Stimulated activated CD4-positive, alpha-beta T cell treated with anti-CD3 and anti-CD28 coated beads, Interleukin-12 subunit alpha, Interleukin-12 subunit beta, amount 100 ng/mL, for 4 hours (primary cell): ENCODE measurements at regions not wholly inside any gene's neighbourhood (a gene's known extent, or its start where the extent isn't known, plus 50 kb on each side); places are given as distances from the start of the nearest gene placed in this dataset.

Experiments
- DNase-seq: peaks from one replicate; pipeline ENCODE4 v3.0.0-alpha.2; 2020

DNA sequence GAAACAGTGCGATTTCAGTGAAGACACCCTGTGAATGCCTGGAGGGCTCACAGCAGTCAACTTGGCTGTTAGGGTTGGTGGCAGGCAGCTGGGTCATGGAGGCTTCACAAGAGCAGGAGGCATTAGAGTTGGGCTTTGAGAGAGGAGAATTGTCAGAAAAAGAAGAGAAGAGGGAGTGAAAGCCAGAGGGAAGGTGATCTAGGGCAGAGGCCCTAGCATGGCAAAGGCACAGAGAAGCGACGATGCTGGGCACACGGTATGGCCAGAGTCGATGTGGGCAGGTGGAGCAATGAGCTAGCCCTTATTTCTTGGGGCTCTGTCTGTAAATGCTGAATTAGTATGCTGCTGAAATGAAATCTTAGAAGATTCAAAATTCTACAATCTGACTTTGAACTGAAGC is 52.6 kb upstream of the OLFM4 start:
- no peak for DNase-seq

DNA sequence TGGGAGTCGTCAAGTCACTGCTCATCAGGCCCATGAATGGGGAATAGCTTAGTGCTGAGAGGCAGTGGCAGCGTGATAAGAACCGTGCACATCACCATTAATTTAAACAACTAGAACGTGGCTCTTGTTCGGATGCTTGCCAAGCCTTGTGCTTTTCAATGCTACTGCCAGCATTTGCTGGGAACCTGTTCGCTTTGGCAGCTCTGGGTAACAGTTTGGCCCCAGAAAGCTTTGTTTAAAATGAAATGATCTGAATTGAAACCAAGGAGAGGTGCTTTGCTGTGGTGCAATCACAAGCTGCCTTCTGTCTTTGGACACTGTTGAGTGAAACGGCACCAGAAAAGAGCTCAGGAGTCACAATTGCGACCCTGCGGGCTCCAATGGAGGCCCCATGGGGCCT is 53.5 kb upstream of the OLFM4 start:
- no peak for DNase-seq

DNA sequence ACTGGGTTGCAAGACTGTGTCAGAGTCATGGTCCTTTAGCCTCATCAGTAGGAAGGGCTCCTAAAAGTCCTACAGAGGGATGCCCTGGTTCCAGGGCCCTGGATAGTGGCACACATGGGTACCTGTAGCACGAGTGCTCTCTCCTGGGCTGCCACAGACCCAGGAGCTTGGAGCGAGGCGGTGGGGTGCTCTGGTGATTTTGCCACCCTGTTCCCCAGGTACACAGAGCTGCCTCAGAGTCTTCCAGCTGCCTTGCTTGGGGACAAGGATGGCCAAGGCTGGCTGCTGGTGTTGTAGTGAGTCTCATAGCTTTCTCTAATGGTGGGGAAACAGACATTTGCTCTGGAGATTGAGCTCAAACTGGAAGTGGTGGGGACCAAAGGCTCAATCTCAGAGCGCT is 53.9 kb upstream of the OLFM4 start:
- DNase-seq = no peak

DNA sequence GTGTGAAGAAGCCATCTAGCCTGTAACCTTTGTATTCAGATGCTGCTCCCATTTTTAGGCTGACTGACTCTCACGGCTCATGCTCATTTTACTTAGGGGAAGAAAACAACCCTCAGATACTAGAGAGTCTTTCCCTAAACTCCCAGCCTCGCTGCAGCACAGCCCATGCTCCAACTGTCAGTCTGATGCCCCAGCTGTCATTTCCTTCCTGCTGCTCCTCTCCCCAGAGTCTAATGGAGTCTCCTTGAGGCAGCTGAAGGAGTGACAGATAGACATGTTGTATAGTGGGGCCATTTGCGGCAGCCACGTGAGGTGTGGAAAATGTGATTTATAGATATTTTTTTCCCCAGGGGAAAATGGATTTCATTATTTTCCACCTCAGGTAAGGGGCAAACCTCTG is 59.2 kb upstream of the OLFM4 start:
- DNase-seq = no peak

DNA sequence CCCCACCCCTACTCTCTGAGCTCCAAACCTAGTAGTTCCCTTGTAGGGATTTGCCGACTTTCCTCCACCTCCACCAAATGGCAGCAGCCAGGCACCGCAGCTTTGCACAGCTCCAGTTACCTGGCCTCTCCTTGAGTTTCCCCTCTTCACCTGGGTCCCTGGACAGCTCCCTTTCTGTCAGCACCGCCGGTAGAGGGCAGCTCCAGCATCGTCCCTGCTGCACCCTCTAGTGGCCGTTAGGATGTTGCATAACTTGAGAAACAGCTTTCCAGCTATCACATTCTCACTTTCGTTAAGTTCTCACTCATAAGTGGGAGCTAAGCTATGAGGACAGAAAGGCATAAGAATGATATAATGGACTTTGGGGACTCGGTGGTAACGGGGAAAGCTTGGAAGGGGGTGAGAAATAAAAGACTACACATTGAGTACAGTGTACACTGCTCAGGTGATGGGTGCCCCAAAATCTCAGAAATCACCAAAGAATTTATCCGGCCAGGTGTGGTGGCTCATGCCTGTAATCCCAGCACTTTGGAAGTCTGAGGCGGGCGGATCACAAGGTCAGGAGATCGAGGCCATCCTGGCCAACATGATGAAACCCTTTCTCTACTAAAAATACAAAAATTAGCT is 60.4 kb upstream of the OLFM4 start:
- peak; percentile 52 for DNase-seq

DNA sequence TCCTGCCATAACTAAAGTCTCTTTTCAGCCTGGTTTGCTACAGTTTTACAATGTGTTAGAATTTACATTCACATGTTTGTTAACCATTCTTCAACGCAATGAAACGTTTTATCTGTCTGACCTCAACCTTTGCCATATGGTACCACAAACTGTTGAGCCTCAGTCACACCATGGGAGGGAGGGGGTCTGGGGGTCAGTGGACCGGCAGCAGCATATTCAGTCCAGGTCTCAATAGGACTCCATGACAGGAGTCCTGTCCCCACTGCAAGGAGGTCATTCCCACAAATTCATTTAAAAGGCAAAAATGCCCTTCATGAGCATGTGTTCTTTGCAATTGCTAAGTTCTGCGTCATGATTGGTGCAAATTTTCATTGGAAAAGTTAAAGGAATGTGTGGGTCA is 66.6 kb upstream of the OLFM4 start:
- DNase-seq = no peak

DNA sequence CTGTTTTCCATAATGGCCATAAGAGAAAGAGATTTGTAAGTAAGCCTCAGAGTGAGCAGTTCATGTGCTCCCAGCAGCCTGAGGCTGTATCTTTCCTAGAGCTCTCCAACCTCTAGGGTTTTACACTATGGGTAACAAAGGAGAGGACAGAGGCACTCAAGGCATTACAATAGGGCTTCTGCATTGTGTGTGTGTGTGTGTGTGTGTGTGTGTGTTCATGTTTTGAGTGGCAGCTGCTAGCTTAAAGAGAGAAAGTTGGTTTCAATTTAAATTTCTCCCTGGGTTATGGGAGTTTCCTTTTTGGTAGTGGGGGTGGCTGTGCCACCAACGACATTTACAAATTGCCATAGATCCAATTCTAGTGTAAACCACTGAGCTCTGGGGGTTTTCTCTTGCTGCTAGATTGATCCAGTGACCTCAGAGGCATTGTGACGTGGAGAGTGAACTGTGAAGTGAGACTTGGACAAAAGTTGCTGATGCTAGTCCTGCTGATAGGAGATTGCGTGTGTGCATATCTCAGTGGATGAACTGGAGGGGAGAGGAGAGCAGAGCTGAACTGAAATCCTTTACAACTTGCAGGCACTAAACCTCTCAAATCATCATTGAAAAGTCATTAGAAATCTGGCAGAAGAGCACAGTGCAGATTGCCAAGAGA is 67.2 kb upstream of the OLFM4 start:
- DNase-seq = no peak

DNA sequence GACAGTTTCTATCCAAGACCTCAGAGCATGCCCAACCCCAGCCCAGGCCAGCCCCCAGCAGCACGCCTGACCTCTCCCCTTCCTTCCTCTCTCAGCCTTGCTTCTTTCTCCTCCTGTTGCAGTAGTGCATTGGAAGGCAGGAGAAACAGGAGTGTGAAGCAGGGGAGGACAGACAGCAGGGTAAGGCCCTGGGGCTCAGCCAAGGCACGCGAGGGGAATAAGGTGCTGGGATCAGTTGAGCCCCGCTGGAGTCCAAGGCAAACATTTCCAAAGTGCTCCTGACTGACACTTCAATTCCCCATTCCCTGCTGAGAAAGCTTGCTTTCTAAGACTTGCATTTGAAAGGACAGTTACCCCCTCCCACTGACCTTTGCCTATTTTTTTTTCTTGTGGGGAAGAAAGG is 73.1 kb upstream of the OLFM4 start:
- DNase-seq = no peak

DNA sequence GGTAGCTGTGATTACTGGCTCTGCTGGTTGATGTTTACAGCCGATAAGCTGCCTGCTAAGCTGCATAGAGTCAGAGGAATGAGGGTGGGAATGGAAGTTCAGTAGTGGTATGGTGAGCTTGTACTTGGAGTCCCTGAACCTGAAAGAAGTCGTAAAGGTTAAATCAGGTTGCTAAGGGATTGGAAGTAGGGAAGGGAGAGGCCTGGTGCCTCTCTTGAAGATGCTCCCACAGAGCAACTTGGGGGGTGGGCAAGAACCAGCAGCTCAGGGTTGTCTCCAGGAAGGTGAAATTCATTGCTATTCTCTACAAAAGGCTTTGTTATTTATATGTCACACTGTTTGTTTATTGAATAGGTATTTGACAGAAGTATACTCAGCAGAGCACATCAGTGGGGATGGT is 73.8 kb upstream of the OLFM4 start:
- DNase-seq = no peak

DNA sequence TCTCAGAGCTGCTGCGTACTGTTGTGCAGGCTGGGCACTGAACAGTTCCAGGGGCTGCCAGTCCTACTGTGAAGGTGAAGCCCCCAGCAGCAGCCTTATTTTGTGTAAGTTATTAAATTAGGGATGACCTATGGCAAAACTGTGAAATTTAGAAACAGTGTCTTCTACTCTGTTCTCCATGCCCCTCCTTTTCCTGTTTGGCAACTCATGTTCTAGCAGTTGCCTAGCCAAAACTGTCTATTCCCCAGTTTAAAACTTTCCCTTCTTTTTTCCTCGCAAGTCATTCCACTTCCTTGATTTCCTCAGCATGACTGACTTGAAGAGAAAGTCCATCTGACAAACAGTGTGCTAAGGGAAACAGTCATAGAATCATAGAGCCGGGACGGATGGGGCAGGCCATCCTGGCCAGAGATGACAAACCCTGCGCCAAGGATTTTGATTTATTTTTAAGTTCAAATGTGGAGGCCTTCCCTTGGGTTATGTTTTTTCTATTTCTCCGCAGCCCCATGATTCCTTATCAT is 78.1 kb upstream of the OLFM4 start:
- DNase-seq = no peak

DNA sequence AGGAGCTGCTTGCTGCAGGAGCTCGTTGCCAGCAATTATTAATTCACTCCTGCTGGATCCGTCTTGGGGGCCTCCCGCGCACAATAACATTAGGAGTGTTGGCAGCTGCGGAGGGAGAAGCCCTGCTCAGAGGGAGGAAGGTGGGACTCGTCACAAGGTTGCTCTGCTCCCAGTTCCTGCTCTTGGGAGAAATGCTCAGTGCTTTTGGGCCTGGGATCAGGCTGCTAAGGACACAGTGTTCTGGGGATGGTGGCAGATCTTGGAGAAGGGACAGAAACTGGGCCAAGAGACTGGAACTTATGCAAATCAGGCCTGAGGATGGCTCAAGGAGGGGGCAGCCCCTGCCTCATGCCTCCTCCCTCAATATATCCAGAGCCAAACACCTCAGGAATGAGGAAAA is 78.9 kb upstream of the OLFM4 start:
- DNase-seq = no peak

DNA sequence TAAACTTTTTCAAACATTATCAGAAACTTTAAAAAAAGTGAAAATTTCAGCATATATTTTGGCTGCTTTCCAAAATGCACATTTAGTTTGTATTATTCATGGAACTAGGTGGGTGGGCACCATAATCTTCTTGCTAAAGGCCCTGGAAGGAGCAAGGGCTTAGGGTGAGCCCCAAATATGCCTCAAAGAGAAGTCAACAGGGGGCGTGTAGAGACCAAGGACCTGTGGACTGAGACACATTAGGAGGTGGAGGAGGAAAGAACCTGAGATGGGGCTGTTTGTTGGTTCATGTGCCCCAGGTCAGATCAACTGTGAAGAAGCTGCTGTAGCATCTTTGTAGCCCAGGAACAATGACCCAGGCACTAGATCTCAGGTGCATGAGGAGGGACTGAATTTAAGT is 79.6 kb upstream of the OLFM4 start:
- no peak for DNase-seq

DNA sequence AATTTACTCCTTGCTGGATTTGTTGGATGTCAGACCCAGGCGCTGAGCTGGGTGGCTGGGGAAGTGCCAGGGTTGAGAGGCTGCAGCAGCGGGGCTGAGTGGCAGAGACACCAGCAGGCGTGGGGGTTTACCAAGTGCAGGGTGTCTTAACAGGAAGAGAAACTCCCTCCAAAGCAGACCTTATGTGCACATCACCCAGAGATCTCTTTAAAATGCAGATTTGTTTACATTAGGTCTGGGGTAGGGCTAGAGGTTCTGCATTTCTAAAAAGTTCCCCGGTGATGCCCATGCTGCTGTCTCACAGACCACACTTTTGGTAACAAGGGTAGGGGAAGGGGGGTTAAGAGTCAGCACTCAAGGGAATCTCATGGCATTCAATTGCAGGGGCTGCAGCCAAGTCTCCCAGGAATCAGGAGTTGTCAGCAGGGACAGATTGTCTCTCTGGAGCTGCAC is 80.7 kb upstream of the OLFM4 start:
- no peak for DNase-seq

DNA sequence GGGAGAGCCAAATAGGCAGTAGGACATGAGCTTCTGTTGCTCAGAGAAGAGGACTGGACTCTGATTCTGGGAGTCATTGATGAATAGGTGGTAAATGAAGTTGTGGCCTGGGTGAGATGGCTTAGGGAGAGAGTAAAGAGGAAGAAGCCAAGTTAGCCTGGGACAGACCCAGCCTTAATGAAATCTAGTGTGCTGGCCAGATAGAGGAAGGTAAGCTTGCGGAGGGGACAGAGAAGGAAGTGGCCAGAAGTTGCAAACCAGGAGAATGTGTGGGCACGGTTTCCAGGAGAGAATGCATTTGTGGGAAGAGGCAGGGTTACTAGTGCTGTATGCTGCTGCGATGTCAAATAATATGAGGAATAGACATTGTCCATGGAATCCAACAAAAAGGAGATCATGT is 83.3 kb upstream of the OLFM4 start:
- DNase-seq = no peak

DNA sequence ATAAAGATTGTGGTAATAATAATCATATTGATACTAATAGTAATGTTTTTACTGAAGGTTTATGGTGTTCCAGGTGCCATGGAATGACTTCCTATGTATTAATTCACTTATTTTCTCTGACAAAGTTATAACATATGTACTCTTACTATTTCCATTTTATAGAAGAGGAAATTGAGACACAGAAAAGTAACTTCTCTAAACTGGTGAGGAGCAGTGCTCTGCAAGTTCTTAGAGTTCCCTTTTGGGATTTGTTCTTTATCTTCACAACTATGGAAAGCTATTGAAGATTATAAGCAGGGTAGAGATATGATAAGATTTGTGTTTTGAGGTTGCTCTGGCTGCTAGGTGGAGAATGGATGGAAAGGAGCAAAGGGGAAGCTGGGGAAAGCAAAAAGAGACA is 83.9 kb upstream of the OLFM4 start:
- DNase-seq = no peak

DNA sequence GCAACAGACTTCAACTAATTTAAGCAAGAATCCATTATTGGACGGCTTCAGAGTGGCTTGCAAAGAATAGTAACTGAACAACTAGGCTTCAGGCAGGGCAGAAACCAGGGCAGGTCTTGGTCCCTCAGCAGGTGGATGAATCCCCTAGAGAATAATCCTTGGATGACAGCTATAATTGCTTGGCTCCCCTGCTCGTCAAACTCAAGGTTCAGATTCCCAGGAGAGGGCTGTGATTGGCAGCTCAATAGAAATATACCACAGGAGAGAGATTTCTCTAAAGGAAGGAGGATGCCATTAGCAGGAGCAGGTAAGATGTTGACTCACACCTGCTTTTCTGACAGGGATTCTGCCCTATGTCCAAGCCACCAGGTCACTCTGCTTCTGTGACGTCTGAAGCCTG is 89.6 kb upstream of the PCDH8 start:
- DNase-seq = no peak

DNA sequence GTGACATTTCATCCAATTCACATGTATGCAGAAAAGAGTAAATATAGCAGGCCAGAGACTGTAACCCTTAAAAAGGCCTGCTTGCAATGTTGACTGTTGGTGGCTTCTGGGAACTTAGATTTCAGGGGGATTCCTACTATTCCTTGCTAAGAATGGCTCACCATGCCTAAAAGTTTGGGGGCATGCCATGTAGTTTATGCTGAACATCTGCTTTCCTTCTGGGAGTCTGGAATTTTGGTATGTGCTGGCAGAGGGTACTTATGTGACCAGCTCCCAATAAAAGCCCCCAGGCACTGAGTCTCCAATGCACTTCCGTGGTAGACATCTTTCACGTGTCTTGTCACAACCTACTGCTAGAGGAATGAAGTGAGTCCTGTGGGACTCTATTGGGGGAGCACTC is 88.4 kb upstream of the PCDH8 start:
- DNase-seq = no peak

DNA sequence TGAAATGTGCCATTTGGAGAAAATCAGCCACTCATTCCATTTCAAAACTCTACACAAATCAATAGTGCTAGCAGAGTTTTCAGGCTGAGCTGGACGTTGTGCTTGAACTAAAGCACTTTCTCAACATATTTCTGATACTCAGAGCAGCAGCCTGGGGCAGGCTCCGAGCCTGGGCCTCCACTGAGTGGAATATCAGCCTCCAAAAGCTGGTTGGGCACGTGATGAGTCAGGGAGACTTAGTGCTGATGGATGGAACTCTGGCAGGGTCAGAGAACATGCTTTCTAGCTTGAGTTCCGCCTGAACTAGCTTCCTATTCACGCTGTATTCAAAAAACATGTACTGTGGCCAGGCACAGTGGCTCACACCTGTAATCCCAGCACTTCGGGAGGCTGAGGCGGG is 85.8 kb upstream of the PCDH8 start:
- DNase-seq = no peak

DNA sequence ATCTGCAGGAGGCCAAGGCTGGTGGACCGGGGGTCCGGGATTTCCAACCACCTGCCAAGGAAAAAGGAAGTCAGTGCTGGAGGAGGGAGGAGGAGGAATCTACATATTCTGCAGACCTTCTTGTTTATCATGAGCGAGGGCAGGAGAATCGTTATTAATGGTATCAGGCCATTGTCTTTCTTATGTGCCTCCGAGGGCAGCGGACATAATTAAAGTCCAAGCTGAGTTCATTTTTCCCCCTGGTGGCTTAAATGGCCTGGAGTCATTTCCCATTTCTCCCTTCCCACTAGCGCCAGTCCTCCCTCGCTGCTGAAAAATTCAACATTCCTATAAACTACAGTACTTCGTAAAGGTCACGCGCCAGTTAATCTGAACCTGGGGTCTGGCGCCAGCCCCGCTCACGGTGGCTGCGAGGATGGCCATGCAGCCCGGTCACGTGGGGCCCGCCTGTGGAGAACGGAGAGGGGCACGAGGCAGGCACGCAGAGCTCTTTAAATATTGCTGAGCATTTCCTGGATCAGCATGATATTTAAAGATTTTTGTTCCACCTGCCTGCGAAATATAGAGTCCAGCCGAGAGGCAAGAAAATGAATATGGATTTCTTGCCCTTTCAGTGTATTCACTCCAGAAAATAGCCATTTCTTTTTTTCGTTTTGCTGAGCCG is 85.2 kb upstream of the PCDH8 start:
- no peak for DNase-seq

DNA sequence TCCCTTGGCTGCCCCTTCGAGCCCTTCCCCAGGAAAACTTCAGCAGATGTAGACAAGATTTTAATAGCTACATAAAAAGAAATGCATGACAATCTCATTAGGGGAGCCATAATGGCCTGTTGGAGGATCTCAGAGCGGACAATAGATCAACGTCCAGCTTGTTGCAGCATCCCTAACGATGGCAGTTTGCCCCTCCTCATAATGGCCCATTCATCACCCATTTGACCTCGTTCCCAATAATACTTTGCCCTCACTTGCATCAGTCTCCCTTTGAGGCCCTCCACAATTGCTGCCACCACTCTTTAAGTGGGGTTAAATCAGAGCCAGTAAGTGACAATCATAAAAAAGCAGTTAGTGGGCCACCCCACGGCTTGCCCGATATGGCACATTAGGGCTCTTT is 84.7 kb upstream of the PCDH8 start:
- DNase-seq = no peak

DNA sequence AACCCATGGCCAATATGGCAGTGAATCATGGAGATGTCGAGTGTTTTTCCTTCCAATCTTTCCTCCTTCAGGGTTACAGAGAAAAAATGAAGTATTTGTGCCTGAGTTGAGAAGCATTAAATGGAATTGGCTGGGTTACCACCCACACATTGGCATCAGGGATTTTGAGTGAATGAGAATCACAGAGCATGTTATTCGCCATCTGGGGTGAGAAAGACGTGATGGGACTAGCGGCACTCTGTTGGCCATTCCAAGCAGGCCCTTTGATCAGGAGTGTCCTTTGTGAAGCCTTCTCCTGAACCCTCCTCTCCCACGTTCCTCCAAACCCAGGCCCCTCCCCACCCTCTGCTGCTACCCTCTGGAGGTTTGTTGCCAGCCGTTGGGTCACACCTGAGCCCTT is 84.2 kb upstream of the PCDH8 start:
- no peak for DNase-seq

DNA sequence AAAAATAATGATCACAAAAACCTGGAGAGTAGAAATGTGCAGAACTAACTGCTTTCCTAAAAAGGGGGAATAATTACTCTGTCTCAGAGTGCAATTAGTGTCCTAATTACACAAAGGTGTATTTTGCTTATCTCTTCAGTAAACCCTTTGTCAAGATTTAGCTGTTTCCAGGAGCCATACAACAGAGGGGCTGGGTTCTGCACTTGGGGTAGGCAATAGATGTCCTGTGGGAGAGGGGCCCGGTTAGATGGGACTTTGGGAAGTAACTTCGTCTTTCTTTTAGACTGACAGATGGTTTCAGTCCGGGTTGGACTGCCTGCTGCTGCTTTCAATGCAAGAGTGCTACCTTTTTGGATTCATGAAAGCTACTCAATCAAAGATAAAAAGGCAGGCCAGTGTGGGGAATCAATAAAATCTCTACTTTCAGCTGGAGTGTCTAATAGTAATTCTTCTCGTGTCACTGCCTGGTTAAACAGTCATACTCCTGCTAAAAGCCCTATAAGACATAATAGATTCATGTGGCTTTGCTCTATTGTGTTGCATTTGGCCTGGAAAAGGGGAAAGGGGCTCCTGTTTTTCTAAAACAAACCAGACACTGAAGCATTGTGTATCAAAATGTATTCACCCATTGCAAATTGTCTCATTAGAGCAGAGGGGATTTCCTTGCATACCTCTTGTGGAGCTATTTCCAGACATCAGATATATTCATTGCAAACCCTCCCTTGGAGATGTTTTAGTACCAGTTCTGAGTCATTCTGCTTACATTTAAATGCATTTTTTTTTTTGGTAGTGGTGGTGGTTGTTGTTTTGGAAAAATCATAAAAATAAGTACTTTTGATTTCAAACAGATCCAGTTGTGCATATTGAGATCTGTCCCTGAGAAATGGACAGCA is 83.3 kb upstream of the PCDH8 start:
- DNase-seq = no peak

DNA sequence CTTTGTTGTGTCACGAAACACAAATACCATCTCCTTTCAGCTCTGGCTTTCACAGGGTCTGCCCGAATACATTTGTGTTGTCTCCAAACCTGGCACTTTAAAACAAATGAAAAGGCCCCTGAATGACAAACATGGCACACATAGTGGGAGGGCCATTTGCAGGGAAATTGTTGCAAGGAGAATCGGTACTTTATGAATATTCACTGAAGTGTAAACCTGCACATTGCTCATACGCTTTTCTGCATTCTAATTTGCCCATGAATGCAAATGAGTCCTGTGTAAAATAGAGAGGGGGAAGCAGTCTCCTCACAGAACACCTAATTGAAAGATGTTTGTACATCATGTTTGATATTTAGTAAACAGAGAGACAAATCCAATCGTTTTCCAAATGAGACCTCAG is 82.7 kb upstream of the PCDH8 start:
- DNase-seq = no peak
